ENCODE measurements at regions not wholly inside any gene's neighbourhood (a gene's known extent, or its start where the extent isn't known, plus 50 kb on each side); places are given as distances from the start of the nearest gene placed in this dataset.

DNA sequence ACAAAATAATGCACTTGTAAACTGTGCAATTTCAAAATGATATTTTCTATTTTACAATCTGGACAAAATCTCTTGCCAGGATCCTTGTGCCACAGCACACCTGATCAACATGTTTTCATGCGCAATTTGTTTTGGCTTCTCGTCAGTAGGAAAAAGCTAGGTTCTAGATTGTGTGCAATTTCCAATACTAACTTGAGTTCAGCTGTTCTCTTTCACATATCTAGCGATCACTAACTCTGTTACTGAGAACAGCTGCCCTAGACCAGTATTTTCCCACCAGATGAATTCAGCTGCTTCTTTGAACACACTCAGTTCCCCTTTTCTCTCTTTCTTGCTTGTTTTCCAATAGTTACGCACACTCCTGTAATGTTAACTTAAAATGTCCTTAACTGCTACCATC is 131.2 kb downstream of the MAGEB5 start:
- DNase-seq: no peak

DNA sequence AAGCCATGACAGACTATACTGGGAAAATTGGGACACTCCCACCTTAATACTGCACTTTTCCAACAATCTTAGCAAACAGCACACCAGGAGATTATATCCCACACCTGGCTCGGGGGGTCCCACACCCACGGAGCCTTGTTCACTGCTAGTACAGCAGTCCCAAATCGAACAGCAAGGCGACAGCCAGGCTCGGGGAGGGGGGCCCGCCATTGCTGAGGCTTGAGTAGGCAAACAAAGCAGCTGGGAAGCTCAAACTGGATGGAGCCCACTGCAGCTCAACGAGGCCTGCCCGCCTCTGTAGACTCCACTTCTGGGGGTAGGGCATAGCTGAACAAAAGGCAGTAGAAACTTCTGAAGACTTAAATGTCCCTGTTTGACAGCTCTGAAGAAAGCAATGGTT is 118.3 kb downstream of the MAGEB5 start:
- DNase-seq: no peak

DNA sequence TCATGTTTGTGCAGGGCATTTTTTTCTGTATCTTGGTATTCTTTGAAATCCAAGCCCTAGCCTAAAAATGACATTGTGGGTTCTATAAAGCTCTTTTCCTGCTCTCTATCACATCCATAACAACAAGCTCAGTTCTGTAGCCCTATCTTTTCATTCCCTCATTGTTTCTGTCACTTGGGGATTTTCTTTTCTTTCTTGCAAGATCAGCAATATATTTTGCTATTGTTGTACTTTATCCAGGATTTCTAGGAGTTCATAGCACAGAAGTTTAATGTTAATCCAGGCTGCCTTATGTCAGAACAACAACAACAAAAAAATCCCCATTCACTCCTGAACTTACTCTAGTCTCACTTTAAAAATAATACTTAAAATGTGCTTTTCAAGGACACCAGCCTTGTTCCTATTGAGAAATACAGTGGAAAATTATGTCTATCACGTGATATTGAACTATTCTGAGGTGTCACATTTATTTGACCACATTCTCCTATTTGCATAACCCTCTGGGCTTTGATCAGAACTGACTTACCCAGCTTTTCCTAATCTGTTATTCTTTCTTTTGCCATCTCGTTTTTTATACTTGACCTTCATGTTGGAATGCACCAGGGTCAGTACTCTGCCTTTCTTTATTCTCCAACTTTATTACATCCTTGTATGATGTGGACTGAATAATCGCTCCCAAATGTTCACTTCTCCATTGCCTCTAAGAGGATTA is 112.8 kb downstream of the MAGEB5 start:
- DNase-seq: no peak

DNA sequence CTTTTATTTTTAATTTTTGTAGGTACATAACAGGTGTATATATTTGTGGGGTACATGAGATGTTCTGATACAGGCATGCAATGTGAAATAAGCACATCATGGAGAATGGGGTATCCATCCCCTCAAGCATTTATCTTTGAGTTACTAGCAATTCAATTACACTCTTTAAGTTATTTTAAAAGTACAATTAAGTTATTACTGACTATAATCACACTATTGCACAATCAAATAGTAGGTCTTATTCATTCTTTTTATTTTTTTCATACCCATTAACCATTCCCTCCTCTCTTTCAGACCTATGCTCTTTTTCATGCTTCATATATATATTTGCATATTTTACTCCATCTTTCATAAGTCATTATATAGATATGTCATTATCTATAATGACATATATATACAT is 93.3 kb downstream of the MAGEB5 start:
- DNase-seq: no peak

DNA sequence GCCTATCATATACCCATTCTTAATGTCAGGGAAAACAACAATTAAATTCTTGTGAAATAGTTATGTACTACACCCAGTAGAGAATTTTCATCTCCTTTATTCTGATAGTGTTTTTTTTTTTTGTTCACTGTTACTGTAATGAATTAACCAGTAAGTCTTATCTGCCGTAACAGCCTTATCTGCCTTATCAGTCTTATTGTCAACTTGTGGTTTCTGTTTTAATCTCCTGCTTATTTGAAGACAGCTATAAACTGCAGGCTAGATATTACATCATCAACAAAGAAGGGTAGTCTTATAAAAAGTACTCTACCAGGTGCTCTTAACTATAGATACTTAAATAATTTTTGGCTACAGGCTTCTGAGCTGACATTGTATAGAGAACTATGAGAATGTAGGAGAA is 79.5 kb downstream of the MAGEB5 start:
- no peak for DNase-seq

DNA sequence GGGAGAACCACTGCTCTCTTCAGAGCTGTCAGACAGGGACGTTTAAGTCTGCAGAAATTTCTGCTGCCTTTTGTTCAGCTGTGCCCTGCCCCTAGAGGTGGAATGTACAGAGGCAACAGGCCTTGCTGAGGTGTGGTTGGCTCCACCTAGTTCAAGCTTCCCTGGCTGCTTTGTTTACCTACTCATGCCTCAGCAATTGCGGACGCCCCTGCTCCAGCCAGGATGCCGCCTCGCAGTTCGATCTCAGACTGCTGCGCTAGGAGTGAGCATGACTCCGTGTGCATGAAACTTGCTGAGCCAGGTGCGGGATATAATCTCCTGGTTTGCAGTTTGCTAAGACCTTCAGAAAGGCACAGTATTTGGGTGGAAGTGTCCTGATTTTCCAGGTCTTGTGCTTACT is 70.9 kb downstream of the MAGEB5 start:
- no peak for DNase-seq

Measured in activated CD8-positive, alpha-beta memory T cell treated with anti-CD3 and anti-CD28 coated beads for 24 hours (primary cell).